WERI-Rb-1 (cell line): ENCODE measurements at regions not wholly inside any gene's neighbourhood (a gene's known extent, or its start where the extent isn't known, plus 50 kb on each side); places are given as distances from the start of the nearest gene placed in this dataset.

Source experiments
- DNase-seq: peaks from one replicate; pipeline ENCODE4 v3.0.0-alpha.2; 2020
- H3K27ac ChIP-seq: fragments of 250-450 bp; sonication (Bioruptor Pico); 2 replicates; pipeline ENCODE4 v1.5.1; 2020; ENCODE audit warnings: mild to moderate bottlenecking, moderate library complexity
- H3K27me3 ChIP-seq: fragments of 250-450 bp; sonication (Bioruptor Pico); 2 replicates; pipeline ENCODE4 v1.5.1; 2021; ENCODE audit warnings: mild to moderate bottlenecking, low read depth, moderate library complexity; ENCODE audit not compliant: insufficient read depth, severe bottlenecking
- H3K36me3 ChIP-seq: fragments of 250-450 bp; sonication (Bioruptor Pico); 2 replicates; pipeline ENCODE4 v1.5.1; 2020; ENCODE audit warnings: mild to moderate bottlenecking, moderate library complexity
- H3K4me3 ChIP-seq: 2 replicates; pipeline ENCODE4 v1.5.1; 2011; ENCODE audit warnings: low read depth, mild to moderate bottlenecking, control low read depth, low read length
- H3K9me3 ChIP-seq: fragments of 250-450 bp; sonication (Bioruptor Pico); 2 replicates; pipeline ENCODE4 v1.5.1; 2021; ENCODE audit warnings: mild to moderate bottlenecking, moderate library complexity; ENCODE audit not compliant: severe bottlenecking
- CTCF ChIP-seq: IDR thresholded peaks from 2 replicates; pipeline ENCODE4 v1.5.1; 2011; ENCODE audit warnings: low read depth, mild to moderate bottlenecking, control low read depth, inconsistent platforms, low read length

GRCh38 chr6:101117393-101118135 lies 236.4 kb upstream of the ASCC3 start:
- Histone ChIP-seq H3K27ac (no peak overlapping the region), H3K9me3 (no peaks in the 10 kb centered on the region), H3K36me3 (no peaks in the 10 kb centered on the region), H3K4me3 (no peak overlapping the region), H3K27me3 (no peaks in the 10 kb centered on the region)
- DNase-seq = no peak
- TF ChIP-seq CTCF = no peak

- no peak for DNase-seq
- Histone ChIP-seq H3K36me3 (no peaks in the 10 kb centered on the region), H3K27me3 (no peaks in the 10 kb centered on the region), H3K9me3 (no peaks in the 10 kb centered on the region), H3K4me3 (no peak overlapping the region), H3K27ac (no peak overlapping the region)
- TF ChIP-seq CTCF = no peak
Observed at GRCh38 chr6:101118136-101118396, 236.9 kb upstream of the ASCC3 start.

GRCh38 chr6:101120747-101121146 lies 239.6 kb upstream of the ASCC3 start:
- no peak for DNase-seq
- no peaks in the 10 kb centered on the region for H3K27me3 ChIP-seq
- no peak overlapping the region for H3K27ac ChIP-seq
- H3K36me3 ChIP-seq = no peaks in the 10 kb centered on the region
- H3K9me3 ChIP-seq = no peaks in the 10 kb centered on the region
- no peak for TF ChIP-seq CTCF
- no peak overlapping the region for H3K4me3 ChIP-seq

GRCh38 chr6:101125380-101125971 lies 244.3 kb upstream of the ASCC3 start:
- no peak for DNase-seq
- Histone ChIP-seq H3K27ac (no peak overlapping the region), H3K27me3 (no peaks in the 10 kb centered on the region), H3K9me3 (peaks cover 4% of the 10 kb centered on the region), H3K4me3 (no peak overlapping the region), H3K36me3 (no peaks in the 10 kb centered on the region)
- no peak for TF ChIP-seq CTCF

- H3K36me3 ChIP-seq = no peaks in the 10 kb centered on the region
- no peaks in the 10 kb centered on the region for H3K27me3 ChIP-seq
- peaks cover 4% of the 10 kb centered on the region for H3K9me3 ChIP-seq
- no peak for TF ChIP-seq CTCF
- no peak overlapping the region for H3K27ac ChIP-seq
- no peak overlapping the region for H3K4me3 ChIP-seq
- DNase-seq = no peak
Observed at GRCh38 chr6:101126501-101126900, 245.4 kb upstream of the ASCC3 start.

GRCh38 chr6:101129851-101130250 lies 248.7 kb upstream of the ASCC3 start:
- no peak for DNase-seq
- peaks cover 4% of the 10 kb centered on the region for H3K9me3 ChIP-seq
- H3K4me3 ChIP-seq = no peak overlapping the region
- TF ChIP-seq CTCF = no peak
- no peak overlapping the region for H3K27ac ChIP-seq
- H3K36me3 ChIP-seq = no peaks in the 10 kb centered on the region
- no peaks in the 10 kb centered on the region for H3K27me3 ChIP-seq
